Activated T-helper 1 cell treated with anti-CD3 and anti-CD28 coated beads, Interleukin-12 subunit alpha, Interleukin-12 subunit beta, Interleukin-2, Interleukin-4 antibody, amounts not matched to agents 30 ng/mL and 10 ng/mL and 1 ng/mL, durations not matched to agents 14 hours and 24 hours and 36 hours (primary cell): ENCODE measurements at regions not wholly inside any gene's neighbourhood (a gene's known extent, or its start where the extent isn't known, plus 50 kb on each side); places are given as distances from the start of the nearest gene placed in this dataset.
"Not testable (repeated sequence)": the region's sequence is repeated elsewhere in the genome, so short reads cannot be mapped to it uniquely, and the experiment has no call there.

Source experiments
- DNase-seq: peaks from one replicate; pipeline ENCODE4 v3.0.0; 2021; ENCODE audit warnings: low spot score
- H3K27ac Mint-ChIP-seq: one replicate; pipeline ENCODE4 v1.8.0; 2021; ENCODE audit warnings: mild to moderate bottlenecking, mixed read lengths
- H3K27me3 Mint-ChIP-seq: one replicate; pipeline ENCODE4 v1.8.0; 2022; ENCODE audit warnings: mild to moderate bottlenecking, moderate library complexity, mixed read lengths; ENCODE audit not compliant: insufficient read depth
- H3K36me3 Mint-ChIP-seq: one replicate; pipeline ENCODE4 v1.8.0; 2021; ENCODE audit warnings: low read depth, mixed read lengths
- H3K4me1 Mint-ChIP-seq: one replicate; pipeline ENCODE4 v1.8.0; 2021; ENCODE audit warnings: low read depth, mixed read lengths
- H3K4me3 Mint-ChIP-seq: one replicate; pipeline ENCODE4 v1.8.0; 2021; ENCODE audit warnings: mild to moderate bottlenecking, moderate library complexity, mixed read lengths
- H3K9me3 Mint-ChIP-seq: one replicate; pipeline ENCODE4 v1.8.0; 2021; ENCODE audit warnings: mixed read lengths
- intact Hi-C: fragments of 100-400 bp; cut with micrococcal nuclease; formaldehyde crosslinking; loops from one replicate; pipeline ENCODE4 v1.15.1; 2024

DNA sequence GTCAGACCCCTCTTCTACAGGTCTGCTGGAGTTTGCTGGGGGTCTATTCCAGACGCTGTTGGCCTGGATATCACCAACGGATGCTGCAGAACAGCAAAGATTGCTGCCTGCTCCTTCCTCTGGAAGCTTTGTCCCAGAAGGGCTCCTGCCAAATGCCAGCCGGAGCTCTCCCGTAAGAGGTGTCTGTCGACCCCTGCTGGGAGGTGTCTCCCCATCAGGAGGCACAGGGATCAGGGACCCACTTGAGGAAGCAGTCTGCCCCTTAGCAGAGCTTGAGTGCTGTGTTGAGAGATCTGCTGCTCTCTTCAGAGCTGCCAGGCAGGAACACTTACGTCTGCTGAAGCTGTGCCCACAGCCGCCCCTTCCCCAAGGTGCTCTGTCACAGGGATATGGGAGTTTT lies 122.1 kb upstream of the TNP1 start:
- H3K36me3 Mint-ChIP-seq, H3K27me3 Mint-ChIP-seq: not testable (repeated sequence)

DNA sequence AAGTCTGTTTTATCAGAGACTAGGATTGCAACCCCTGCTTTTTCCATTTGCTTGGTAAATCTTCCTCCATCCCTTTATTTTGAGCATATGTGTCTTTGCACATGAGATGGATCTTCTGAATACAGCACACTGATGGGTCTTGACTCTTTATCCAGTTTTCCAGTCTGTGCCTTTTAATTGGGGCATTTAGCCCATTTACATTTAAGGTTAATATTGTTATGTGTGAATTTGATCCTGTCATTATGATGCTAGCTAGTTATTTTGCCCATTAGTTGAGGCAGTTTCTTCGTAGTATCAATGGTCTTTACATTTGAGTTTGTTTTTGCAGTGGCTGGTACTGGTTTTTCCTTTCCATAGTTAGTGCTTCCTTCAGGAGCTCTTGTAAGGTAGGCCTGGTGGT lies 120.6 kb upstream of the TNP1 start:
- DNase-seq, H3K27ac Mint-ChIP-seq, H3K4me1 Mint-ChIP-seq, intact Hi-C loops, H3K4me3 Mint-ChIP-seq, H3K27me3 Mint-ChIP-seq, H3K36me3 Mint-ChIP-seq, H3K9me3 Mint-ChIP-seq: not testable (repeated sequence)

More for the DNA sequence above, 122.1 kb upstream of the TNP1 start:
- DNase-seq, intact Hi-C loops, H3K27ac Mint-ChIP-seq, H3K4me1 Mint-ChIP-seq, H3K9me3 Mint-ChIP-seq, H3K4me3 Mint-ChIP-seq: not testable (repeated sequence)

DNA sequence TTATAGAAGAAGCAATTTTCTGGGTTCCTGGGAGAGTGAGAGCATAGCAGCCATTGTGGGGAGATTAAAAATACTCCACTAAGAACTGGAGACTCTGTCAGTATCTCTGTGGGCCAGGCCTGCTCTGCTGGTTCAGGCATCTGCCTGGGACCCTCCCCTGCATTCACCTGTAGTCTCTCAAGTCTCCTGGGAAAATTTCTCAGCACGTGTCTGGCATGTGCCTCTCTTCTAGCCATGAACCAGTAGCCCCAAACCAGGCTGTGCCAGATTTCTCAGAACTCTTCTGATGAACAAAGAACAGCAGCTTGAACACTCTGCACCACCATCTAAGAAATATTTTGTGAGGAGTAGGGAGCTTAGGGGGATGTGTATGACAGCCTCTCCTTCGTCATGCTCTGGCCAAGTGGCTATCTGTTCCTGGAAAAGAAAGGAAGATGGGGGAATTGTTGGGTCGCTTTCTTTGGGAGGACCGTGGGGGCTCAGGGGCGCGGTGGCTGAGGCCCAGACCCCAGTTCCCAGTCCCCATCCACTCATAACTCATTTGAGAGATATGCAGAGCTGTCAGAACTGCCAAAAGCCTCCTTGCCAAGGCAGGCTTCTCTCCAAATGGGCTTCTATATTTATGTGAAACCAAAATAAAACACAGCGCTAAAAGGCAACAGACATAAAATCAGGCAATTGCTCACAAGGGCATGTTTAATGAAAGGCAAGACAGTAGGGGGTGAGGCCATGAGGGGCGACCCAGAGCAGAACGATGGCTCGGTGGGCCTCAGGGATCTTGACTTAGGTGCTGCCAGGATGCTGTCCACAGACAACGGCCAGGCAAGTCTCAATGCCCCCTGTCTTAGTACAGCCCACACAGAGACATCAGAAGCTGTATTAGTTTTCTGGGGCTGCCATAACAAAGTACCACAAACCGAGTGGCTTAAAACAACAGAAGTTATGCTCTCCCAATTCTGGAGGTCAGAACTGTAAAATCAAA lies 114.7 kb upstream of the TNP1 start:
- DNase-seq, result no peak
- no peak overlapping the region for H3K4me3 Mint-ChIP-seq
- H3K36me3 Mint-ChIP-seq, result no peaks in the 10 kb centered on the region
- H3K4me1 Mint-ChIP-seq, result no peaks in the 10 kb centered on the region
- no peaks in the 10 kb centered on the region for H3K9me3 Mint-ChIP-seq
- no peak overlapping the region for H3K27ac Mint-ChIP-seq
- H3K27me3 Mint-ChIP-seq, result no peaks in the 10 kb centered on the region
- intact Hi-C loops, result no loop called here

DNA sequence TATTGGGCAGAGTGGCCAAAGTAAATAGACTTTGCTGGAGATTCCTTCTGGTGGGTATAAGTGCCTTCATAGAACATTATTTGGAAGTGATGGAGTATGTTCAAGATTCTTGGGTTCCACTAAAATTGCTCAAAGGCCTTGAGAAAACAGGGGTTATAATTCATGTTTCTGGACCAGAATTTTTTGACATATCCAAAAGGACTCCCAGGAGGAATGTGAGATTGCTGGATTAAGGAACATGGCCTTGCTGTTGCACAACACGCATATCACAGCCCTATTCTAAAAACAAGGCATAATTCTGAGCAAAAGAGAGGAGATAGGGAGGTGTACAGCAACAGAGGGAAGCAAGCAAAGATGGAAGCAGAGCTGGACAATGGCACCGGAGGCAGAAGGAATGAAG lies 111.7 kb upstream of the TNP1 start:
- Mint-ChIP-seq H3K4me3 (no peak overlapping the region), H3K9me3 (no peaks in the 10 kb centered on the region), H3K27ac (no peak overlapping the region), H3K36me3 (no peaks in the 10 kb centered on the region), H3K27me3 (peaks cover 2% of the 10 kb centered on the region), H3K4me1 (no peaks in the 10 kb centered on the region)
- intact Hi-C loops, result no loop called here
- no peak for DNase-seq

DNA sequence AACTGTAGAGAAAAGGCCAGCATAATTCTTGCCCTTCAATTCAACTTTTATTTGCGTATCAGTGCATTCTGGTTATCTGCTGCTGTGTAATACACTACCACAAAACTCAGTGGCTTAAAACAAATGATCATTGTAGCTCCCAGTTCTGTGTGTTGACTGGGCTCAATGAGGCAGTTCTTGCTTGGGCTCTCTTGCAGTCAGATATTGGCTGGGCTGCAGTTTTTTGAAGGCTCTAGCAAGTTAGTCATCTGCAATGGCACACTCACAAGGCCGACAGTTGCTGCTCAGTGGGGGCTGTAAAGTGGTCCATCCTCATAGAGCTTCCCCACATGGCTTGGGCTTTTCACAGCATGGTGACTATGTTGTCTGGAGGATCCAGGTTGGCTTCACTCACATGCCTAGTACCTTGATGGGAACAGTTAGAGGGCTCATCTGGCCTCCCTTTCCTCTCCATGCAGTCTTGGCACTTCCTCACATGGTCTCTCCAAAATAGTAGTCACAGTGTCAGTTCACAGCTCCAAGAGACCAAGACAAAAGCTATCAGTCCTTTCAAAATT lies 110.6 kb upstream of the TNP1 start:
- Mint-ChIP-seq H3K36me3 (no peaks in the 10 kb centered on the region), H3K27me3 (peaks cover 2% of the 10 kb centered on the region), H3K9me3 (no peaks in the 10 kb centered on the region), H3K4me1 (no peaks in the 10 kb centered on the region), H3K4me3 (no peak overlapping the region), H3K27ac (no peak overlapping the region)
- no peak for DNase-seq
- intact Hi-C loops, result no loop called here

GRCh38 chr2:216967889-216968288 lies 108.0 kb upstream of the TNP1 start:
- intact Hi-C loops, result no loop called here
- no peaks in the 10 kb centered on the region for H3K4me1 Mint-ChIP-seq
- H3K27ac Mint-ChIP-seq, result no peak overlapping the region
- no peak overlapping the region for H3K4me3 Mint-ChIP-seq
- DNase-seq, result no peak
- H3K36me3 Mint-ChIP-seq, result no peaks in the 10 kb centered on the region
- H3K27me3 Mint-ChIP-seq, result peaks cover 2% of the 10 kb centered on the region
- no peaks in the 10 kb centered on the region for H3K9me3 Mint-ChIP-seq

- no peak overlapping the region for H3K27ac Mint-ChIP-seq
- intact Hi-C loops, result no loop called here
- H3K36me3 Mint-ChIP-seq, result no peaks in the 10 kb centered on the region
- no peak for DNase-seq
- H3K4me3 Mint-ChIP-seq, result no peak overlapping the region
- H3K9me3 Mint-ChIP-seq, result no peaks in the 10 kb centered on the region
- H3K27me3 Mint-ChIP-seq, result no peaks in the 10 kb centered on the region
- no peaks in the 10 kb centered on the region for H3K4me1 Mint-ChIP-seq
Observed at GRCh38 chr2:216960671-216961268, 100.9 kb upstream of the TNP1 start.

DNA sequence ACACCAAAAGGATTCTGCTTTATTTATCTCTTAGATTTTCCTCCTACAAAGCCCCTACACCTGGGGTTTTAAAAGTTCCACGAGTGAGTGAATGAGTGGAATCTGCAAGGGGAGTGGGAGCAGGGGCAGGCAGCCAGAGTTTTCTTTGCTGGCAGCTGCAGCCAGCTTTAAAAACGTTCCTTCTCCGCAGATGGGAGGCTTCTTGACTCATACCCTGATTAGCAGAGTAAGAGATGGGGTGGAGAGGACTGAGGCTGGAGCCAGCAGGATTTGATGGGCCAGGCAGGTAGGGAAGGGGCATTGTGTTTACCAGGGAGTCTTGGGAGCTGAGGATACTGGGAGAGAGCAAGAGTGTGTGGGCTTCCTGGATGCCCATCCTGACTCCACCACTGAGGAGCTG lies 99.6 kb upstream of the TNP1 start:
- no peak overlapping the region for H3K4me3 Mint-ChIP-seq
- H3K36me3 Mint-ChIP-seq, result no peaks in the 10 kb centered on the region
- intact Hi-C loops, result no loop called here
- DNase-seq, result no peak
- H3K9me3 Mint-ChIP-seq, result no peaks in the 10 kb centered on the region
- no peak overlapping the region for H3K27ac Mint-ChIP-seq
- H3K4me1 Mint-ChIP-seq, result no peaks in the 10 kb centered on the region
- peaks cover 3% of the 10 kb centered on the region for H3K27me3 Mint-ChIP-seq

- peaks cover 3% of the 10 kb centered on the region for H3K27me3 Mint-ChIP-seq
- no peak overlapping the region for H3K27ac Mint-ChIP-seq
- DNase-seq, result no peak
- intact Hi-C loops, result no loop called here
- H3K4me1 Mint-ChIP-seq, result no peaks in the 10 kb centered on the region
- no peaks in the 10 kb centered on the region for H3K9me3 Mint-ChIP-seq
- no peaks in the 10 kb centered on the region for H3K36me3 Mint-ChIP-seq
- no peak overlapping the region for H3K4me3 Mint-ChIP-seq
Observed at GRCh38 chr2:216956820-216957493, 97.1 kb upstream of the TNP1 start.

DNA sequence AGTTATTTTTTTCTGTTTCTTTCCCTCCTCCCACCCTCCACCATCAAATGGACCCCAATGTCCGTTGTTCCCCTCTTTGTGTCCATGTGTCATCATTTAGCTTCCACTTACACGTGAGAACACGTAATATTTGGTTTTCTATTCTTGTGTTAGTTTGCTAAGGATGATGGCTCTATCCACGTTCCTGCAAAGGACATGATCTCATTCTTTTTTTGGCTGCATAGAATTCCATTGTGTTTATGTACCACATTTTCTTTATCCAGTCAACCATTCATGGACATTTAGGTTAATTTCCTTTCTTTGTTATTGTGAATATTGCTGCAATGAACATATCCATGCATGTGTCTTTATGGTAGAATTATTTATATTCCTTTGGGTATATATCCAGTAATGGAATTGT lies 91.3 kb upstream of the TNP1 start:
- Mint-ChIP-seq H3K4me3 (no peak overlapping the region), H3K9me3 (no peaks in the 10 kb centered on the region), H3K27me3 (peaks cover 3% of the 10 kb centered on the region), H3K4me1 (no peaks in the 10 kb centered on the region), H3K36me3 (no peaks in the 10 kb centered on the region), H3K27ac (no peak overlapping the region)
- intact Hi-C loops, result no loop called here
- DNase-seq, result no peak

GRCh38 chr2:216950547-216950946 lies 90.7 kb upstream of the TNP1 start:
- no peak overlapping the region for H3K27ac Mint-ChIP-seq
- no peak for DNase-seq
- intact Hi-C loops, result no loop called here
- no peaks in the 10 kb centered on the region for H3K36me3 Mint-ChIP-seq
- no peak overlapping the region for H3K4me3 Mint-ChIP-seq
- H3K27me3 Mint-ChIP-seq, result peaks cover 3% of the 10 kb centered on the region
- H3K4me1 Mint-ChIP-seq, result no peaks in the 10 kb centered on the region
- H3K9me3 Mint-ChIP-seq, result no peaks in the 10 kb centered on the region

GRCh38 chr2:216949700-216950413 lies 90.0 kb upstream of the TNP1 start:
- Mint-ChIP-seq H3K9me3 (no peaks in the 10 kb centered on the region), H3K27ac (no peak overlapping the region), H3K4me3 (no peak overlapping the region), H3K4me1 (no peaks in the 10 kb centered on the region), H3K27me3 (peaks cover under 1% of the 10 kb centered on the region), H3K36me3 (no peaks in the 10 kb centered on the region)
- DNase-seq, result no peak
- intact Hi-C loops, result no loop called here
